NOMO-1 treated with DMSO at 0.1 percent for 48 hours (cell line): ENCODE measurements at regions not wholly inside any gene's neighbourhood (a gene's known extent, or its start where the extent isn't known, plus 50 kb on each side); places are given as distances from the start of the nearest gene placed in this dataset.

Experiments used
- DNase-seq: peaks from one replicate; lab custom pipeline; 2025; ENCODE audit not compliant: unreplicated experiment; lab: John Stamatoyannopoulos, UW

- no peak for DNase-seq
Observed at GRCh38 chr18:39685303-39685902, 2119.8 kb upstream of the CELF4 start.

DNA sequence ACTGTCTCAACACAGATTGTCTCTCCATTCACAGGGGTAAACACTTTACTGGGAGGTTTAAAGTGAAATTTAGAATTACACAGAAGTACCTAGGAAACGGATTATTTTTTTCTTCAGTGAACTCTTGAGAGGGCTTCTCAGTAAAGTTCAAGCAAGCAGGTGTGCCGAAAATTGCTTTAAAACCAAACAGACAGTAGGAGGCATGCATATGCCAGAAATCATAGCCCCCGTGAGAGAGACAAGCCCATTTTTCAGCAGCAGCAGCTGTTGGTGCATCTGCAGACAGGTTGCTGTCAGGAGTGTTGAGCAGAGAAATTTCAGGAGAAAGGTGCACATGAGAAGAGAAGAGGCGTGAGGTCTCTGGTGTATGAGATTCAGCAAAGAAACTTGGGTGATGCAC, 2115.5 kb upstream of the CELF4 start:
- no peak for DNase-seq

- peak; percentile 2 for DNase-seq
Observed at GRCh38 chr18:39675906-39676305, 2110.3 kb upstream of the CELF4 start.

DNA sequence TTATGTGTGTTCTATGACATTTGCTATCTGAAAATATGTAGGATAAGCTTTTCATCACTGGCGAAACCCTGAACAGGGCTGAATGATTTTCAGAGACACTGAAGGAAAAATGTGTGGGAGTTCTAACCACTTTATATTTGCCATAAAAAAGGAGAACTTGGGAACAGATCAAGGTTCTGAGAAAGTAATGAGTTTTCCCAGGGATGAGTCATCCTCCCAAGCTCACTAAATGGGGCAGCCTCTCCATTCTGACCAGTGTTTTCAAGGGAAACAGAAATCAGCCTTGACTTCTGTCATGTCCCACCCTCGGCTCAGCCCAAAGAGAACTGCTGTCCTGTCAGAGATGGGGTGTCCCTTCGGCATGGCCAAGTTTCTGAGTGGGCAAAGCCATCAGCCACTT, 2109.8 kb upstream of the CELF4 start:
- no peak for DNase-seq

GRCh38 chr18:39672171-39672570, 2106.6 kb upstream of the CELF4 start:
- DNase-seq: no peak

DNA sequence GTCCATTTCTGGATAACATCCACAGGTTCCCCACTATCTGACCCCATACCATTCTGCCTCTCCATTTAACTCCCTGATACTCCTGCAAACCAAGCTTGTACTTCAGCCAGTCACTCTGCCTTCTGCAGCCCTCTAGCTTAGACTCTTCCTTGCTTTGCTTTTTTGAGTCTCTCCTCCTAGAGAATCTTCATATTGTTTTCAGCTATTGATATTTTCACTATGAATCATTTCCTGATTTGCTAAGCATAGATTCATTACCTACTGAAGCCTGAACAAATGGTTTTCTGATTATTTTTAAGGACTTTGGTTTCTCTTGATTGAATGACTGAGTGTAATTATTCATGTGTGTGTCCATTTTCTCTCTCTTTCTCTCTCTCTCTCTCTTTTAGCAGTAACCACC, 2102.3 kb upstream of the CELF4 start:
- no peak for DNase-seq

DNA sequence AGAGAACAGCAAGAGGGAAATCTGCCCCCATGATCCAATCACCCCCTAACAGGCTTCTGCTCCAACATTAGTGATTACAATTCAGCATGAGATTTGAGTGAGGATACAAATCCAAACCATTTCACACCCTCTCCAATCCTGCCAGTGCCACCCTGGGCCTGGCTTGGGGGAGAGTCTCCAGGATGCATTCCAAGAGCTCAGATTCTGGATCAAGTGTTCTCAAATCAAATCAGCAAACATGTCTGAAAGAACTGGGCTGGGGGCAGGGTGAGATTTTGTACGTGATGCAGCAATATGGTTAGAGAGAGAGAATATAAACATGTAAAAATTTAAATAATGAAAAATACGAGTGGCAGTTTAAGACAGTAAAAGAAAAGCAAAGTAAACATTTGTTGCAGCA, 2100.9 kb upstream of the CELF4 start:
- DNase-seq: no peak

DNA sequence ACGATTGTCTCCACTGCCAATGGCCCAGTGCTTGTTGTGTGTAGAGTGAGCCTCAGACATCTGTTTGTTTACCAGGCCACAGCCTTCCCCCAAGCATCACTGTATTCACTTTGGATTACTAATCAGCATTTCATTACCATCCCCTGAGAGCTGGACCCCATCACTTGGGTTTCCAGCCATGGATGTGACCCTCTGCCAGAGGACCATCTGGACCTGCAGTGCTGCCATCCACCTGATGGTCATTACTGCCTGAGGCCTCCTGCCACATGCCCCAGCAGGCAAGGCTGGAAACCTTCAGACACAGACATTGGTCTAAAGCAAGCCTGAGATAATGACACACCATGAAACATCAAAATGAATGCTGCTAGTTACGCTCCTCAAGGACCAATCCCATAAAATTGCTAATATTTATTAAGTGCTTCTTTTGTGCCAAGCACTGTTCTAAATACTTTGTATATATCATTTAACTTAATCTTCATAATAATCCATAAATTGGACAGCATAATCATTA, 2096.3 kb upstream of the CELF4 start:
- no peak for DNase-seq

- no peak for DNase-seq
Observed at GRCh38 chr18:39660141-39660540, 2094.5 kb upstream of the CELF4 start.

DNA sequence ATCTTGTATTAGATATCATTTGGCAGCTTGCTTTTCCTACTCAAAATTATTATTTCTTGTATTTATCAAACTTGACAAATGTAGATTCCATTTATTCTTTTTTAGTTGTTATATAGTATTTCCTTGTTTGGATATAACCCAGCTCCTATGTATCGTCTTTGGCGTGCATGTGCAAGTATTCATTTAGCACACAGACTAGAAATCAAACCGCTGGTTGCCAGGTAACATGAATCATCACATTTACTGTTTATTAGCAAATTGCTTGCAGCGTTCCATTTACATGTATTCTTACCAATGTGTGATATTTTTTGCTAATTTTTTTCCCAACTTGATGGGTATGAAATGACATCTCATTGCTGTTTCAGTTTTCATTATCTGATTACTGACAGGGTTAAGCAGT, 2089.7 kb upstream of the CELF4 start:
- no peak for DNase-seq

- no peak for DNase-seq
Observed at GRCh38 chr18:39653221-39653620, 2087.6 kb upstream of the CELF4 start.

DNA sequence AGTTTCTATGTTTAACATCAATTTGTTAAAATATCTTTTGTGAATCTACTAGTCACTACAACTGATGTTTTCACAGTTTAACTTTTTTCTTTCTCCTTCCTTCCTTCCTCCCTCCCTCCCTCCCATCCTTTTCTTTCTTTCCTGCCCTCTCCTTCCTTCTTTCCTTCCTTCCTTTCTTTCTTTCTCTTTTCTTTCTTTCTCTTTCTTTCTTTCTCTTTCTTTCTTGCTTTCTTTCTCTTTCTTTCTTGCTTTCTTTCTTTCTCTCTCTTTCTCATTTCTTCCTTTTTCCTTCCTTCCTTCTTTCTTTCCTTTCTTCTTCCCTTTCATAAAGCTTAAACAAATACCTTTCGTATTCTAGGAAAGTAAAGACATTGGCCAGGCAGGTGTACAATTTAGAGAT, 2083.0 kb upstream of the CELF4 start:
- DNase-seq: no peak

GRCh38 chr18:39647627-39648534, 2082.3 kb upstream of the CELF4 start:
- no peak for DNase-seq

DNA sequence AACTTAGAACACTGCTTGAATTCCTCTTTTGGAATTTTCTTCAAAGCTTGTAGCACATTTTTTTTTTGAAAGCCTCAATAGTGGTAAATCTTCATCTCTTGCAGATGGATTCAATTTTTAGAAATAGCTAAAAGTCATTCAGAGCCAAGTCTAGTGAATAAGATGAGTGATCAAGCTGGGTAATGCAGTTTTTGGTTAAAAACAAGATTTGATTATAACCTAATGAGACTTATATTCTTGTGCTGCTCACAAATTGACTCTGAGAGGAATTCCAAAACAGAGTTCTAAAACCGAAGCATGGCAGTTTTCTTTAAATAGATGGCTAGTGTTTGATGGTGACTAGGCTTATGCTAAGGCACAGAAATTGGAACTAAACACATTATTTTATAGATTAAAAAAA, 2072.6 kb upstream of the CELF4 start:
- no peak for DNase-seq

DNA sequence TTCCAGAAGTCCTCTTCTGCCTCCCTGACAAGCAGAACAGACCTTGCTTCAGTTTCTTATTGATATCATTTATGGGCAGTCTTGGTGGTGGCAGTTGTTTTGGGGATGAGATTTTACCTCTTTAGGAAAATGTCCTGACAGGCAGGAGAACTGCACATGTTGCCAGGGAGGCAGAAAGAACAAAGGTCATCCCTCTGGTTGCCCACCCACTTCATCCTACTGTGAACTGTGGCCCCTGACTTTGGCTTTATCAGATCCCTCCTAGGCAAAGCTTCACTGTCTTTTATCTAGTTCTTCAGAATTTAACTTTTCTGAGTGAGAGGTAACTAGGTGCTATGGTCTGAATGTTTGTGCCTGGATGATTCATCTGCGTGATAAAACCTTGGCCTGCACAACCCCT, 2071.3 kb upstream of the CELF4 start:
- DNase-seq: no peak

GRCh38 chr18:39635966-39636365, 2070.4 kb upstream of the CELF4 start:
- no peak for DNase-seq

DNA sequence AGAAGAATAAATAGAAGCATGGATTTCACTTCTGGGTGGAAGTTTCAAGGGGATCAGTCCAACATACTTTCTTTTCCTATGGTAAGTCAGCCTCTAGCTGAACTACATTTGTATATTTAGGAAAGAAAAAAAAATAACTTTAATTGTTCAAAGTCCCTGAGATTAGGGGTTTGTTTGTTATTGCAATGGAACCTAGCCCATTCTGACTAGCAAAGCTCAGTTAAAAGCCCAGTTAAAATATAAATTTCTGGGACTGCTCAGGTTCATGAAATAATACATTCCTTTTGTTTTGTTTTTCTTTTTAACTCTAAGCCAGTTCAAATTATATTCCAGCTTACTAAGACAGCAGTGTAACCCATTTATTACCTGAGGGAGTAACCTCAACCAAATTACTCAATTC, 2069.6 kb upstream of the CELF4 start:
- no peak for DNase-seq

DNA sequence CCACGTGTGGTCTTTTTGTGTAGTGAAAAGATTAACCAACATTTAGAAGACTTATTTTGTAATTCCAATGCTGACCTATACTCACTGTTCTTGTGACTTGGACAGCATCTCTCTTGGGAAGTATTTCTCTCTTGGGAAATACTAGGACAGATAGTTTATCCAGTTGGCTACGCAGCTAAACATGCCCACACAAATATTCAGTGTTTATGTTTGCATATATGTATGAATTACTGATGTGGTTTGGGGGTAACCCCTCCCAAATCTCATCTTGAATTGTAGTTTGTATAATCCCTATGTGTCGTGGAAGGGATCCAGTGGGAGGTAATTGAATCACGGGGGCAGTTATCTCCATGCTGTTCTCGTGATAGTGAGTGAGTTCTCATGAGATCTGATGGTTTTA, 2062.3 kb upstream of the CELF4 start:
- no peak for DNase-seq

DNA sequence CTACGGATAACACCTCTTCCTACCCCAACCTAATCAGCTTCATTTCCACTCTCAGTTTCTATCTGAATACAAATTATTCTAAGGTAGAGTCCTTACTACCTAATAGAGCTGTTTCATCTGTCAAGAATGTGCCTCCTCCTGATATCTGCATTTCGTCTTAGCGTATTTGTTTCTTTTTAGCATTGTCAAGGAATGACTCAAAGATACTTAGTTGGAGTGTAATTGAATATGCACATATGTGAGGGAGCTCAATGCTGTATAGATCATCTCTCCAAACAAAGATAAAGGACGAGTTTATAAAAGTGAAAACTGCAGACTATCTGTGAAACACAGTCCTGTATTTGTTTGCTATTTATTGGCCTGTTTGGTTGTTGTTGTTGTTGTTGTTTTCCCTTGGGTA, 2059.4 kb upstream of the CELF4 start:
- no peak for DNase-seq

GRCh38 chr18:39622431-39622830, 2056.8 kb upstream of the CELF4 start:
- DNase-seq: no peak

GRCh38 chr18:39620551-39621168, 2055.1 kb upstream of the CELF4 start:
- DNase-seq: no peak
